ENCODE measurements at regions not wholly inside any gene's neighbourhood (a gene's known extent, or its start where the extent isn't known, plus 50 kb on each side); places are given as distances from the start of the nearest gene placed in this dataset.

- H3K36me3 ChIP-seq (ENCODE audit: control insufficient read depth, insufficient read depth, low read length): no peaks in the 10 kb centered on the region
- WGBS (ENCODE audit: insufficient coverage): no CpG with 5 or more reads among the region's 1 CpG
- H3K27ac ChIP-seq (ENCODE audit: low read length): no peak overlapping the region
- H3K9me3 ChIP-seq (replicated peaks; ENCODE audit: control insufficient read depth, low read depth, low read length): no peaks in the 10 kb centered on the region
- DNase-seq: no peak
- H3K27me3 ChIP-seq (ENCODE audit: control insufficient read depth, insufficient read depth, low read length): no peaks in the 10 kb centered on the region
- H3K4me3 ChIP-seq (ENCODE audit: low read length): no peak overlapping the region
- peaks cover 5% of the 10 kb centered on the region for H3K4me1 ChIP-seq (ENCODE audit: control insufficient read depth, insufficient read depth, low read length)
These were observed 55.1 kb upstream of the VGLL2 start for GRCh38 chr6:117210279-117210678.

GRCh38 chr6:117215353-117216090 is 49.8 kb upstream of the VGLL2 start:
- H3K27me3 ChIP-seq (ENCODE audit: control insufficient read depth, insufficient read depth, low read length): no peaks in the 10 kb centered on the region
- DNase-seq: no peak
- WGBS (ENCODE audit: insufficient coverage): 62% methylated on average over 4 of the region's 4 CpGs
- H3K4me3 ChIP-seq (ENCODE audit: low read length): no peak overlapping the region
- H3K4me1 ChIP-seq (ENCODE audit: control insufficient read depth, insufficient read depth, low read length): no peaks in the 10 kb centered on the region
- no peaks in the 10 kb centered on the region for H3K36me3 ChIP-seq (ENCODE audit: control insufficient read depth, insufficient read depth, low read length)
- H3K27ac ChIP-seq (ENCODE audit: low read length): no peak overlapping the region
- no peaks in the 10 kb centered on the region for H3K9me3 ChIP-seq (replicated peaks; ENCODE audit: control insufficient read depth, low read depth, low read length)
